ENCODE measurements at regions not wholly inside any gene's neighbourhood (a gene's known extent, or its start where the extent isn't known, plus 50 kb on each side); places are given as distances from the start of the nearest gene placed in this dataset.

DNA sequence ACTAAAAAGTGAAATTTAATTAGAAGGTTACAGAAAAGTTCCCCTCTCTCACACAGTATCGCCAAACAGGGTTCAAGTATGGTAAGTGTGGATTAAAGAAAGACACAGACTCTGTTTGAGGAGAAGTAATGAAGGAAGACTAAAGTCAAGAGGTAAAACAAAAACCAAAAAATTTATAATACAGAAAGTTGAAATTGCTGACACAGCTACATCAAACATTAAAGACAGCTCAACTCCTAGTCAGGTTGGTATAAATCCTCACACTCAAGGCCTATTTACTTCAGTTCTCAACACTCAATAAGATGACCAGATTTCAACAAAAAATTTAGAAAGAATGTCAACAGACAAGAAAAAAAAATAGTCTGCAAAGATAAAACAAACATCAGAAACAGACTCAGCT lies 300.5 kb upstream of the LINC00305 start:
- TF ChIP-seq, protein P1, sequence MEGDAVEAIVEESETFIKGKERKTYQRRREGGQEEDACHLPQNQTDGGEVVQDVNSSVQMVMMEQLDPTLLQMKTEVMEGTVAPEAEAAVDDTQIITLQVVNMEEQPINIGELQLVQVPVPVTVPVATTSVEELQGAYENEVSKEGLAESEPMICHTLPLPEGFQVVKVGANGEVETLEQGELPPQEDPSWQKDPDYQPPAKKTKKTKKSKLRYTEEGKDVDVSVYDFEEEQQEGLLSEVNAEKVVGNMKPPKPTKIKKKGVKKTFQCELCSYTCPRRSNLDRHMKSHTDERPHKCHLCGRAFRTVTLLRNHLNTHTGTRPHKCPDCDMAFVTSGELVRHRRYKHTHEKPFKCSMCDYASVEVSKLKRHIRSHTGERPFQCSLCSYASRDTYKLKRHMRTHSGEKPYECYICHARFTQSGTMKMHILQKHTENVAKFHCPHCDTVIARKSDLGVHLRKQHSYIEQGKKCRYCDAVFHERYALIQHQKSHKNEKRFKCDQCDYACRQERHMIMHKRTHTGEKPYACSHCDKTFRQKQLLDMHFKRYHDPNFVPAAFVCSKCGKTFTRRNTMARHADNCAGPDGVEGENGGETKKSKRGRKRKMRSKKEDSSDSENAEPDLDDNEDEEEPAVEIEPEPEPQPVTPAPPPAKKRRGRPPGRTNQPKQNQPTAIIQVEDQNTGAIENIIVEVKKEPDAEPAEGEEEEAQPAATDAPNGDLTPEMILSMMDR (conservative IDR thresholded peaks at IDR 0.05; ENCODE audit: low read length), result no peak
- no peak for TF ChIP-seq EZH2phosphoT487 (IDR thresholded peaks at IDR 0.05; ENCODE audit: borderline replicate concordance, low read depth, low read length)
